Thoracic aorta (tissue), 2 donors: ENCODE measurements at regions not wholly inside any gene's neighbourhood (a gene's known extent, or its start where the extent isn't known, plus 50 kb on each side); places are given as distances from the start of the nearest gene placed in this dataset.

Source experiments
- ATAC-seq: fragments of 150-250 bp; one replicate; pipeline ENCODE4 v1.8.0; 2017; ENCODE audit warnings: low read depth; ENCODE audit not compliant: insufficient number of reproducible peaks, low FRiP score
- DNase-seq: peaks from one replicate; pipeline ENCODE4 v3.0.0-alpha.2; 2020; ENCODE audit warnings: low spot score
- H3K27ac ChIP-seq, 2 donors: fragments of 200-600 bp; sonication (generic); 1 replicate in 1 of 2; 2 replicates in 1 of 2; pipeline ENCODE4 v1.5.1; 2016; ENCODE audit warnings: mild to moderate bottlenecking in 2 of 2, moderate library complexity in 2 of 2
- H3K27me3 ChIP-seq: fragments of 200-600 bp; sonication (generic); replicated peaks from 2 replicates; pipeline ENCODE4 v1.6.0; 2016; ENCODE audit warnings: mild to moderate bottlenecking; ENCODE audit not compliant: insufficient read depth
- H3K36me3 ChIP-seq: fragments of 200-600 bp; sonication (generic); one replicate; pipeline ENCODE4 v1.5.1; 2016
- H3K4me1 ChIP-seq, 2 donors: fragments of 200-600 bp; sonication (generic); 1 replicate in 1 of 2; 2 replicates in 1 of 2; pipeline versions ENCODE4 v1.5.1 to v1.6.0; 2016; ENCODE audit warnings: low read depth in 2 of 2, mild to moderate bottlenecking in 1 of 2; ENCODE audit not compliant: control insufficient read depth in 1 of 2
- H3K4me3 ChIP-seq: fragments of 200-600 bp; sonication (generic); 2 replicates; pipeline ENCODE4 v1.5.1; 2016; ENCODE audit warnings: mild to moderate bottlenecking
- H3K9me3 ChIP-seq: fragments of 200-600 bp; sonication (generic); 2 replicates; pipeline ENCODE4 v1.5.1; 2016
- CTCF ChIP-seq: fragments of 200-600 bp; sonication (generic); IDR thresholded peaks from one replicate; pipeline ENCODE4 v1.5.1; 2019; ENCODE audit warnings: antibody characterized with exemption

DNA sequence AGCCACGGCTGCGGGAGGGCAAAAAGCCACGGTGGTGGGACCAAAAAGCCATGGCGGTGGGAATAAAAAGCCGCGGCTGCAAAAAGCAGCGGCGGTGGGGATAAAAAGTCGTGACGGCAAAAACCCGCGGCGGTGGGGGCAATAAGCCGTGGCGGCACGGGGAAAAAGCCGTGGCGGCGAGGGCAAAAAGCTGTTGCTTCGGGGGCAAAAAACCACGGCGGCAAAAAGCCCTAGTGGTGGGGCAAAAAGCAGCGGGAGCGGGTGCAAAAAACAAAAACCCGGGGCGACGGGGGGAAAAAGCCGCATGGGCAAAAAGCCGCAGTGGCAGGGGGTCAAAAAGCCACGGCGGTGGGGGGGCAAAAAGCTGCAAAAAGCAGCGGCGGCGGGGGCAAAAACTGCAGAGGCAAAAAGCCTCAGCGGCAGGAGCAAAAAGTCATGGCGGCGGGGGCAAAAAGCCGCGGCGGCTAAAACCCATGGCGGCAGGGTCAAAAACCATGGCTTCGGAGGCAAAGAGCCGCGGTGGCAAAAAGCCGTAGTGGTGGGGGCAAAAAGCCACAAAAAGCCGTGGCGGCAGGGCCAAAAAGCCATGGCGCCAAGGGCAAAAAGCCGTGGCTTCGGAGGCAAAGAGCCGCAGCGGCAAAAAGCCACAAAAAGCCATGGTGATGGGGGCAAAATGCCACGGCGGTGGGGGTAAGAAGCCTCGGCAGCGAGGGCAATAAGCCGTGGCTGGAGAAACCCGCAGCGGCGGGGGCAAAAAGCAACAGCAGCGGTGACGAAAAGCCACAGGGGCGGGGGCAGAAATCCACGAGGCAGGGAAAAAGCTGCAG lies 525.8 kb downstream of the ZNF33B start:
- DNase-seq (no peak), ATAC-seq (no peak)
- no peak overlapping the region for H3K4me3 ChIP-seq
- no peaks in the 10 kb centered on the region for H3K36me3 ChIP-seq
- no peak overlapping the region for H3K27ac ChIP-seq
- TF ChIP-seq CTCF, result no peak
- H3K9me3 ChIP-seq, result no peaks in the 10 kb centered on the region
- no peaks in the 10 kb centered on the region for H3K4me1 ChIP-seq
- no peaks in the 10 kb centered on the region for H3K27me3 ChIP-seq

DNA sequence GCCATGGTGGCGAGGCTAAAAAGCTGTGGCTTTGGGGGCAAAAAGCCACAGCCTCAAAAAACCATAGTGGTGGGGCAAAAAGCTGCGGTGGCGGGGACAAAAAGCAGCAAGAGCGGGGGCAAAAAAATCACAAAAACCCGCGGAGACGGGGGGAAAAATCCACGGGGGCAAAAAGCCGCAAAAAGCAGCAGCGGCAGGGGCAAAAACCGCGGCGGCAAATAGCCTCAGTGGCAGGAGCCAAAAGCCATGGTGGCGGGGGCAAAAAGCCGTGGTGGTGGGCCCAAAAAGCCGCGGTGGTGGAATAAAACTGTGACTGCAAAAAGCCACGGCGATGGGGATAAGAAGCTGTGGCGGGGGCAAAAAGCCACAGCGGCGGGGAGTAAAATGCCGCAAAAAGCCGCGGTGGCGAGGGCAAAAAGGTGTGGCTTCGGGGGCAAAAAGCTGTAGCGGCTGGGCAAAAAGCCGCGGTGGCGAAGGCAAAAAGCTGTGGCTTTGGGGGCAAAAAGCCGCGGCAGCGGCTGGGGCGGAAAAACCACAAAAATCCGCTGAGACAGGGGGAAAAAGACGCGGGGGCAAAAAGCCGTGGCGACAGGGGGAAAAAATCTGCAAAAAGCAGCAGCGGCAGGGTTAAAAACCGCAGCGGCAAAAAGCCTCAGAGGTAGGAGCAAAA lies 526.6 kb downstream of the ZNF33B start:
- Histone ChIP-seq H3K4me3 (no peak overlapping the region), H3K9me3 (no peaks in the 10 kb centered on the region), H3K4me1 (no peaks in the 10 kb centered on the region), H3K27ac (no peak overlapping the region), H3K36me3 (no peaks in the 10 kb centered on the region), H3K27me3 (no peaks in the 10 kb centered on the region)
- ATAC-seq (no peak), DNase-seq (no peak)
- TF ChIP-seq CTCF, result no peak

DNA sequence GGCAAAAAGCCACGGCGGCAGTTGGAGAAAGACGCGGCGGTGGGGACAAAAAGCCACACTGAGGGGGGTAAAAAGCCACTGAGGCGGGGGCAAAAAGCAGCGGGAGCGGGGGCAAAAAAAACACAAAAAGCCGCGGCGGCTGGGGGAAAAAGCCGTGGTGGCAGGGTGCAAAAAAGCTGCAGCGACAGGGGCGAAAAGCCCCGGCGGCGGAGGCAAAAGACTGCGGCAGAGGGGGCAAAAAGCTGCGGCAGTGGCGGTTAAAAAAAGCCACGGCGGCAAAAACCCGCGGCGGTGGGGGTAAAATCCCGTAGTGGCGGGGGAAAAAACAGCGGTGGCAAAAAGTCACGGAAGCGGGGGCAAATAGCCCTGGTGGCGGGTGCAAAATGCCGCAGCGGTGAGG lies 527.3 kb downstream of the ZNF33B start:
- H3K4me3 ChIP-seq, result no peak overlapping the region
- H3K9me3 ChIP-seq, result no peaks in the 10 kb centered on the region
- TF ChIP-seq CTCF, result no peak
- H3K4me1 ChIP-seq, result no peaks in the 10 kb centered on the region
- DNase-seq (no peak), ATAC-seq (no peak)
- no peaks in the 10 kb centered on the region for H3K27me3 ChIP-seq
- no peak overlapping the region for H3K27ac ChIP-seq
- H3K36me3 ChIP-seq, result no peaks in the 10 kb centered on the region
